ENCODE measurements at regions not wholly inside any gene's neighbourhood (a gene's known extent, or its start where the extent isn't known, plus 50 kb on each side); places are given as distances from the start of the nearest gene placed in this dataset.

DNA sequence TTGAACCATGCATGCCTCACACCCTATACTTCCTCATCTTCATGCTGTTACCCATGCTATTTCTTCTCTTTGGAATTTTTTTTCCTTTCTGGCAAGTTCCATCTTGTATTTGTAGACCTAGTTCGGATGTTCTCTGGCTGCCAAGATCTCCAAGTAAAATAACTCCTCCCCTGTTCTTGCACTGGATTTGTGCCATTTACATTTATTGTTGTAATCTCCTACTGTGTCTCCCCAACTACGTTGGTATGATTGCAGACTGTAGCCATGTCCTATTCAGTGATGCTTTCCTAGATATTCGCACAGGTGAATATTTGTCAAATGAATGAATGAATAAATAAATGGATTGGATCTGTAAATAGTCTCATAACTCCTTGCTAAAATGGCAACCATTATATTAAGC, 546.0 kb downstream of the MN1 start:
- Histone ChIP-seq H3K4me1 (ENCODE audit: low read depth) (no peaks in the 10 kb centered on the region), H3K36me3 (ENCODE audit: low read depth) (no peaks in the 10 kb centered on the region), H3K9me3 (peaks cover 11% of the 10 kb centered on the region), H3K4me3 (no peak overlapping the region)
- no peak for DNase-seq
- intact Hi-C loops (cut with DNase I, micrococcal nuclease), result no loop called here
- no peak for ATAC-seq
- TF ChIP-seq CTCF (IDR thresholded peaks at IDR 0.05), result no peak

DNA sequence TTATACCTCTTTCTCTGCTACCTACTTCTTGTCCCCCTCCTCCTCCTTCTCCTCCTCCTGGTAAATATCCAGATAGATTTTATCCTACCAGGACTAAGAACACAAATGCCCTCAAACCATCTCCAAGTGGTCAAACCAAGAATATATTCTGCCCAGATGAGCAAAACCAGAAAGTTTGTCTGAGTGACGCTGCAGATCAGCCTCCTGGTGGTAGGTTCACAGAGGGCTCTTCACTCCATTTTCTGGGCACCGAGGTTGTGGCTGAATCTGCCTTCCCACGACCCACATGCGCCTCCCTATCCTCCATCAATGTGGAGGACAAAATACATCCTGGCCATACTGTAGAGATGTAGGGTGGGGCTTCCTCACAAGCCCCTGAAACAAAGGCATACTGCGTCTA, 543.6 kb downstream of the MN1 start:
- Histone ChIP-seq H3K36me3 (ENCODE audit: low read depth) (no peaks in the 10 kb centered on the region), H3K4me1 (ENCODE audit: low read depth) (no peaks in the 10 kb centered on the region), H3K9me3 (peaks cover 11% of the 10 kb centered on the region), H3K4me3 (no peak overlapping the region)
- DNase-seq (no peak), ATAC-seq (no peak)
- intact Hi-C loops (cut with DNase I, micrococcal nuclease), result no loop called here
- no peak for TF ChIP-seq CTCF (IDR thresholded peaks at IDR 0.05)

DNA sequence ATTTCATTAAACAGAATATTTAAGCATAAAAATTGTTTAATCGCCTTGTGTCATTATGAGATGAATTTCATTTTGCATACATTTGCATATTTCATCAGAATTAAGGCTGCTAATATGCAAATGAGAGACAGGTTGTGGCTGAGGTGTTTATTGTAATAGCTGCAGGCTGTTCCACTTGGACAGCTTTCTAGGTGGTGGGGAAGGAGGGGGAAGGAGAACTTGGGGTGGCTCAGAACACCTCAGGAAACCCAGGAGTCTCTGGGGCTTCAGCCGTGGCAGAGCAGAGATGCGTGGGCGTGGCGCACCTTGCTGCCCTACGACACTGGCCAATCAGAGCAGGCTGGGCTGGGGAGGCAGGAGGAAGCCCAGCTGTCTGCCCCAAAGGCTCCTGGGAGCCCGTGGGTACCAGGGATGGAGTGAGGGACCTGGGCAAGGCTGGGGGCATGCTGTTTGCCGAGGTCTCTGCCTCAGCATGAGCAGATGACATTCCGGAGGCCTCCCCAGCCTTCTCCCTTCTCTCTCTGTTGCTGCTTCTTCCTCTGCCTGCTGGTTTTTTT, 542.9 kb downstream of the MN1 start:
- Histone ChIP-seq H3K9me3 (peaks cover 11% of the 10 kb centered on the region), H3K4me3 (no peak overlapping the region), H3K36me3 (ENCODE audit: low read depth) (no peaks in the 10 kb centered on the region), H3K4me1 (ENCODE audit: low read depth) (no peaks in the 10 kb centered on the region)
- no peak for TF ChIP-seq CTCF (IDR thresholded peaks at IDR 0.05)
- intact Hi-C loops (cut with DNase I, micrococcal nuclease), result no loop called here
- no peak for DNase-seq
- peak; percentile 43 for ATAC-seq

- Histone ChIP-seq H3K9me3 (peaks cover 11% of the 10 kb centered on the region), H3K4me1 (ENCODE audit: low read depth) (no peaks in the 10 kb centered on the region), H3K36me3 (ENCODE audit: low read depth) (no peaks in the 10 kb centered on the region), H3K4me3 (no peak overlapping the region)
- no peak for ATAC-seq
- TF ChIP-seq CTCF (IDR thresholded peaks at IDR 0.05), result no peak
- DNase-seq, result no peak
- intact Hi-C loops (cut with DNase I, micrococcal nuclease), result no loop called here
These were observed 542.1 kb downstream of the MN1 start for GRCh38 chr22:27259433-27259832.

- Histone ChIP-seq H3K9me3 (peaks cover 9% of the 10 kb centered on the region), H3K4me1 (ENCODE audit: low read depth) (no peaks in the 10 kb centered on the region), H3K4me3 (no peak overlapping the region), H3K36me3 (ENCODE audit: low read depth) (no peaks in the 10 kb centered on the region)
- DNase-seq (no peak), ATAC-seq (no peak)
- TF ChIP-seq CTCF (IDR thresholded peaks at IDR 0.05), result no peak
- intact Hi-C loops (cut with DNase I, micrococcal nuclease), result no loop called here
These were observed 541.4 kb downstream of the MN1 start for GRCh38 chr22:27260087-27260698.

DNA sequence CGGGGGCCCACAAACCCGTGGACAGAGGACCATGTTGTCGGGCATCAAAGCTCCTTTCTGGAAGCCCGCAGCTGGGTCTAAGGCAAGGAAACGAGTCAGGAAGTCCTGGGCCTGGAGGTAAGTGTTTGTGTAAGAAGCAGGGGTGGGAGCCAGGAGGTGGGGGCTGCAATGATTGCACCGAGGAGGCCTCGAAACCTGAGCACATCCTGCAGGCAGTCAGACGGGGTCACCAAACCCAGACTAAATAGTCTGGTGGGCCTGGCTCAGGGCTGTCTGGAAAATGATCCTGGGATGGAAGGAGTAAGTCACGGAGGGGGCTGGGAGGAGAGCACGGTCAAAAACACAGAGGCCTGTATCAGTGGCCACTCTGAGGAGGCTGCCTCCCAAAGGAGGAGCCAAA, 539.2 kb downstream of the MN1 start:
- no peak for TF ChIP-seq CTCF (IDR thresholded peaks at IDR 0.05)
- ATAC-seq, result no peak
- no peak for DNase-seq
- Histone ChIP-seq H3K4me1 (ENCODE audit: low read depth) (no peaks in the 10 kb centered on the region), H3K4me3 (no peak overlapping the region), H3K36me3 (ENCODE audit: low read depth) (no peaks in the 10 kb centered on the region), H3K9me3 (no peaks in the 10 kb centered on the region)
- intact Hi-C loops (cut with DNase I, micrococcal nuclease), result no loop called here
